ENCODE measurements at regions not wholly inside any gene's neighbourhood (a gene's known extent, or its start where the extent isn't known, plus 50 kb on each side); places are given as distances from the start of the nearest gene placed in this dataset.

DNA sequence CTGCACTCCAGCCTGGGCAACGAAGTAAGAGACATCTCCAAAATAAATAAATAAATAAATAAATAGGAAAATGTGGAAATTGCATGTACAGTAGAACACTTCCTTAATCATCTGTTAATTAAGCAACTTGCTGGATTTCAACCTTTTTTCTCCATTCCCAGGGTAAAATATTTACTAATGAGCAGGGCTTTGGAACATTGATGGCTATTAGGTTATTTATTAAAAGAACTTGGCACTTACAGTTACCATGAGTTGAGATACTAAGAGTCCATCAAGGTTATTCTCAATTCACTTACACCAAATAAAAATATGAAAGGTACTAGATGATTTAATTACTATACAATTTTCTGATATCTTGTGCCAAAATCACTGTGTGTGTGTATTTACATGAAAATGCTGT lies 607.1 kb downstream of the PCDH18 start:
- DNase-seq (ENCODE audit: low spot score) = no peak

DNA sequence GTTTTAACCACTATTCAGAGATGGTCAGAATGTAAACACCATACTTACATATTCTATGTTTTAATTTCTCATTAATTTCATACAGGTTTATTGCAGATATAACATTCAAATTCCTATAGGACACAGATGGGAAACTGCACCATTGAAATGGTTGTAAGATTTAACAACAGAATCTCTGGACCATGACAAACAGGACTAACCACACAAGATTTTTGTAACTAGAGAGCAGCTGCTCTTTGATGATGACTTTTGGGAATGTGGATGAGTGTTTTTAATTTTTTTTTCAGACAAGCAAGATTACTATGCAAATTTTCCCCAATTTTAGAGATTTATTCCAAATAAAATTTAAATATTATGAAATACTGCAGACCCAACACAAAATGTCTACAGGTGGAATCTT lies 610.2 kb downstream of the PCDH18 start:
- DNase-seq (ENCODE audit: low spot score) = no peak

DNA sequence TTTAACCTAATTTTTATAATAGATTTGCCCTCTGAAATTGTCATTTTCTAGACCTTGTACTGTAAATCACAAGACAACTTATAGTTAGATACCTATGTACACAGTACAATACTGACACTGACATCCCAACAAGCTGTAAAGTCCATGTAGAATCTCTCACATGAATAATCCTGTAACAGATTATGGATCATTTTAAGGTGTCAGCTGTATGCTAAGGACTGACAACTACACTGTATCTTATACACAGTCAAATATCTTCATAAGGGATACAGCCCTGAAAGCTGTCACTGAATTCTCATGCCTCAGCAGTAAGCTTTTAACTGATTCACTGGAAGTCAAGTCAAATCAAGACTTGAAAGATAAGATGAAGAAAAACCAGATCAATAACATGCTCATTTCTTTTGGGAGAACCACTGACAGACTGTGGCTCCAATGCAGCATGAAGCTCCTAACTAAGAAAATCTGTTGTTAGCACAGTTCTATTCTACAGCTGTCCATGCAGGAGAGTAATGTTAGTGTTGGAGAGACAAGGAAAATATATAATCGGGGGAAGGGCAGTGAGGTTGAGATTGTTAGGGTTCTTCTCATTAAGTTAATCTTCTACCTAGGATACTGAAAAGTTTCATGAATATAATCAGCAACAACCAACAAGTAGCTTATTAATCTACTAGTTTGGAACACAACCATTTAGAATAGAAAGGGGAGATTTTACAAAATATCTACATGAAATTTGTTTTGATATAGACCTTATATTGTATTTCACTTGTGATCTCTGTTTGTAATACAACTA lies 612.0 kb downstream of the PCDH18 start:
- DNase-seq (ENCODE audit: low spot score) = no peak

DNA sequence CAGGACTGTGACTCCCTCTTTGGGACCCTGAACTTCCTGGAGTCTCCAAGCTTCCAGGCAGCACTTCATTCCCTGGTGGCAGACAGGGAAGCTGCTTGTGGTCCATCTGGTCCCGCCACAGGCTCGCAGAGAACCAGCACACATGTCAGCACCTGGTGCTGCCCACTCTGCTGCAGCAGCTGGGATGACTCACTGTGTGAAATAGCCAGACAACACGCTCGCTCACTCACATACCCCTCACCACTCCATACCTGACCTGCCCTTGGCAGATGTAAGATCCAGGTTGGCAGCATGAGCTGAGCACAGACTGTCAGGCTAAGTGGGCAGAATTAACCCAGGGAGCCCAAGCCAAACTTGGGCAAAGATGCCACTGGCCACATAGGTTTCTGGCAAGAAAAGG lies 613.5 kb downstream of the PCDH18 start:
- DNase-seq (ENCODE audit: low spot score) = no peak

GRCh38 chr4:136917312-136918110 lies 614.8 kb downstream of the PCDH18 start:
- no peak for DNase-seq (ENCODE audit: low spot score)

GRCh38 chr4:136909626-136910025 lies 622.7 kb downstream of the PCDH18 start:
- DNase-seq (ENCODE audit: low spot score) = no peak

DNA sequence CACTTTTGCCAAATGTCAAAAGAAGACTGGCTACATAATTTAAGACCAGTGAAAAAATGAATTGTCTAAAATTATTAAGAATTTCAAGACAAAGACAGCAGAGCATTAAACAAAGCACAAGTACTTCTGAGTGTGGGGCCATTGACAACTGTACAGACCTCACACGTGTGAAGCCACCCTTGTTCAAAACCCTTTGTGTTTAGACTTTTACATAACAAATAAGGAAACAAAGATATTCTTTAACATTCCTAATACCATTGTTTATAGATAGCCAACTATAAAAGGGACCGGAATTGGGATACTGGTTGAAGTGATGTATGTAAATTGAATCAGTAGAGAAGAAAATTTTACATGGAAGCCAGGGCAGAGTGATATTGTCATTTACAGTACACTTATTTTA lies 624.2 kb downstream of the PCDH18 start:
- no peak for DNase-seq (ENCODE audit: low spot score)

DNA sequence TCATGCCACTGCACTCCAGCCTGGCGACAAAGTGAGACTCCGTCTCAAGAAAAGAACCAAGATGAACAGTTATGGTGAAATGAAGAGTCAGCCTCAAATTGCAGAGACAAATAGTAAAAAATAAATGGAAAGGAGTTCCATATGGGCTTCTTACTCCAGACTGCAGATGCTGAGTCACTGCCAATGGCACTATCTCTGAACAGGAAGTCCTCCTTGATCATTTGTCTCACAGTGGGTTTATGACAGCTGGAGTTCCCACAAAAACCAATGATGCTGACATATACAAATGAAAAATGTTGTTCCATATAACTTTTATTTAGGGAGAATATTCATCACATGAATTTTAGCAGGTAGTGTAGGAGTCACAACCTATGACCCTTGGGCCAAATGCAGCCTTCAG lies 631.6 kb downstream of the PCDH18 start:
- DNase-seq (ENCODE audit: low spot score) = no peak

- DNase-seq (ENCODE audit: low spot score) = no peak
Observed at GRCh38 chr4:136898590-136899248, 633.6 kb downstream of the PCDH18 start.

- DNase-seq (ENCODE audit: low spot score) = no peak
Observed at GRCh38 chr4:136893573-136893972, 638.7 kb downstream of the PCDH18 start.

DNA sequence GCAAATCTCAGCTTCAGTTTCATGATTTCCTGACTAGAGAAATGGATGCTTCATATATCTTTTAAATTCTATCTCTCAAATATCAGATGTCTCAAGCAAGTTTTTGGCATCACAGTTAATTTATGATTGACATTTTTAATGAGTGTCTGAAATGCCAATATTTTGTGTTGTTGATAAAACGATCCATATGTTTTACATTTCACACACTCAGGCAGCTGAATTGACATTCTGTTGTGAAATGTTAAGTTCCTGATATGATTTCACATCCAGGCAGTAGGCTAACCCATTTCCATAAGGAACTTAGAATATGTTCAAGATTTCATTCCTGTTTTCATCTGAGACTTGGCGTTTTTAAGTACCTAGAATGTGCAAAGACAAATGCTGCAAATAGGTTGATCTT lies 650.6 kb downstream of the PCDH18 start:
- no peak for DNase-seq (ENCODE audit: low spot score)

GRCh38 chr4:136873555-136873954 lies 658.7 kb downstream of the PCDH18 start:
- DNase-seq (ENCODE audit: low spot score) = no peak

- DNase-seq (ENCODE audit: low spot score) = no peak
Observed at GRCh38 chr4:136867465-136867864, 664.8 kb downstream of the PCDH18 start.

DNA sequence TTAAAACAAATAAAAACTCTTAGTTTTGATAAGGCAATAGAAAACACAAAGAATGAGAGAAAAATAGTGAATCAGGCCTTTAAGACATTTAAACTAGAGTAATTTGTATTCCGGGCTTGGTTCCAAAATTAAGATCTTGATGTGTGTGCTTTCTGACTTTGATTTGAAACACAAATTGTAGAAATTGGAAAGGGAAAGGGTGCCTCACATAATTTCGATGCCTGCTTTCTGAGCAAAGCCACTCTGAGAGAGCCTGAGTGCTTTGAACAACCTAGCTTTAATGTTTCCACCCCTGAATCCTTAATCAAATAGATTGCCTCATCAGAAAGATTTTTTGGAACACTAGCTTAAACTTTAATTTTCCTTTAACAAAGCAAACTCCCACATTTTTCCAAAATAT lies 666.8 kb downstream of the PCDH18 start:
- no peak for DNase-seq (ENCODE audit: low spot score)

- peak; percentile 14 for DNase-seq (ENCODE audit: low spot score)
Observed at GRCh38 chr4:136864604-136865185, 667.6 kb downstream of the PCDH18 start.

DNA sequence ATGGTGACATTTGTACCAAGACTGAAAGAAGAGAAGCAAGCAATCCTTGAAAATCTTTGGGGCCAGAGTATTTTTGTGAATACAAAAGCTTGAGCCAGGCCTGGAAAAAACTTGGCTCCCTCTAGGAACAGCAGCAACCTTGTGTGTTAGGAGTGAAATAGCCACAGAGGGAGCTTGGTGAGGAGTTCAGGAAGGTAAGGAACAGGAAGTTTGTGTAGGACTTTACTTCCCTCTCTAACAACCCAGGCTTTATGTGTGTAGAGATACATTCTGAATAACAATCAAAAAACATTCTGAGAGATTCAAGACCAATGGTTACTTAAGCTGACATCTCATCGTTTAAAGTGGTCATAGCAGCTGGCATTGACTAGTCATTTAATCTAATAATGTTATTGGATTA lies 668.5 kb downstream of the PCDH18 start:
- no peak for DNase-seq (ENCODE audit: low spot score)

DNA sequence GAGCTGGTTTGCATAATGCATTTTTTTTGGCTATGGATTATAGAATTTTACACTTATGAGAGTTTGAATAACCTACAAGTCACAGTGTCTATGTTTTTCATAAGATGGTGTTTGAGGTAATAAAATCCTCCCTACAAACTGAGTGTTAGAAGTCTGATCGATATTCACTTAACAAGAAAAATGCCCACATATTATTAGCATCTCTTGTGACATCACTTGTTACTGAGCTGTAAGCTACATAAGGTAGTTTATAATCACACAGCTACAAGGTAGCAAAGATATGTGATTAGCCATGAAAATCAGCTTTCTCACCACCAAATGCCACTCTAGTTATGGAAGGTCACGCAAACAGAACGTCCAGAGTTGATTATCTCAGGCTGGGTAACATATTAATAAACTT lies 669.6 kb downstream of the PCDH18 start:
- DNase-seq (ENCODE audit: low spot score) = no peak

DNA sequence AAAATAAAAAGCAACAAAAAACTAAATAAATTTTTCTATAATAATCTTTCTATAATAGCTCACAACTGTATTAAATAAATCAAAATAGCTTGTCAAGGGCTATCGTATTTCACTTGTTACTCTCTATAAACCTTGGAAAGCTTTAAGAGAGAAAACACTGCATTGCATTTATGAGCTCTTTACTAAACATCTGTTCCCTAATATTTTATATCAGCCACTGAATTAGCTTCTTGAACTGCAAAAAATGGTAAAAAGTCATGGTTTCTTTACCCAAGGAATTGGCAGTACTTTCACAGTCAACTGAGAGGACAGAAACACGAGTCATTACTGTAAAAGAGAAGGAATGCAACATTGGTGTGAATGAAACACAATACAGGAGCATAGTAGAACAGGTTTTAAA lies 671.2 kb downstream of the PCDH18 start:
- DNase-seq (ENCODE audit: low spot score) = no peak

DNA sequence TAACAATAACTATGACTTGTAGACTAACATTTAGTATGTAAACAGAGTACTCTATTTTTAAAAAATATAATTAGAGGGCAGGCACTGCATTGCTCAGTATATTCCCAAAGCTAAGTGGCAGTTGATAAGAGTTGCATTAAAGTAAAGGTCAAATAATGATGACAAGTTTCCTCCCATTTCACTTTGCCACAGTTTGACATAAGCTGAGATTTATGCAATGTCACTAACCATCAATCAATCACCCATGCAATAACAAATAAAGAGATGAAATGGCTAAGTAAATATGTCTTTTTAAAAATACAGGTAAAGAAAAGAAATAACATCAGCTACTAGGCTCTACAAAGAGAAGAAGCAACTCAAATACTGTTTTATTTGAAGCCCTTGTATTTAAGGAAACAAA lies 673.4 kb downstream of the PCDH18 start:
- no peak for DNase-seq (ENCODE audit: low spot score)

DNA sequence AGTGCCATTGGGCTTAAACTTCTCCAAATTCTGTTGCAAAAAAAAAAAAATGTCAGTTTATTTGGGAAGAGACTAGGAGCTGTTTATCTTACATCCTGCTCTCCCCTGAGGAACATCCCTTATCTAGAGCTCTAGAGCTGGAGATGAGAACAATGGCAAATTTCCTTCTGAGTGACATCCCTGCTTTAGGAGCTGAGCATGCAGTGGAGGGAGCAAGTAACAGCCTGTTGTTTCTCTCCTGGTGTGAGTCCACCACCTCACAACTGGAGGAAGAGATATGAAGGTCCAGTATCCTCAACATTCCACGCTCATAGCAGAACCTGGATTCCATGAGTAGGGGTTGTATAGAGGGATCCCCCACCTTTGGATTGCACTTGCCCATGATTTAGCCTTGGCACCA lies 676.4 kb downstream of the PCDH18 start:
- no peak for DNase-seq (ENCODE audit: low spot score)

DNA sequence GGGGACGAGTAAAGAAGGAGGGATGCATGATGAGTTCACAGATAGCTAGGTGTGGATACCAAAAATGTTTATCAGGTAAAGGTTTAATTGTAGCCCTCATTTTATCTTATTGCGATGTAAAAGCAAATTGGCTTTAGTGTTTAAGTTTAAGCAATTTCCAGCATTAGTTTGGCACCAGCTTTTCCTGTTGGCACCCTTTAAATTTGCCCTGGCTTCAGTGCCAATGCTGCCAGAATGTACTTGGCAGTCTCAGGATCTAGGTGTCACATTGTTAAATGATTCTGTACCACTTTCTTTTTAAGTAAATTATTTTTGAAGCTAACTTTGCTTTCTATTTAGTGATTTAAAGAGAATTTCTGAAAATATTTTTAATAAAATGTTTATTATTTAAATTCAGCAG lies 681.8 kb downstream of the PCDH18 start:
- DNase-seq (ENCODE audit: low spot score) = no peak

GRCh38 chr4:136847881-136848621 lies 684.2 kb downstream of the PCDH18 start:
- no peak for DNase-seq (ENCODE audit: low spot score)

Measured in hepatic stellate cell (primary cell).